GM21825 (cell line): ENCODE measurements at regions not wholly inside any gene's neighbourhood (a gene's known extent, or its start where the extent isn't known, plus 50 kb on each side); places are given as distances from the start of the nearest gene placed in this dataset.
A peak's percentile ranks its signal among the peaks of the same experiment; 100 is the strongest.
"Not testable (repeated sequence)": the region's sequence is repeated elsewhere in the genome, so short reads cannot be mapped to it uniquely, and the experiment has no call there.

ENCODE experiments used
- ATAC-seq: cut with Tn5 transposase; IDR thresholded peaks from one replicate; pipeline ENCODE4 v1.9.1; 2021; ENCODE audit warnings: mild to moderate bottlenecking, moderate library complexity; ENCODE audit not compliant: unreplicated experiment

DNA sequence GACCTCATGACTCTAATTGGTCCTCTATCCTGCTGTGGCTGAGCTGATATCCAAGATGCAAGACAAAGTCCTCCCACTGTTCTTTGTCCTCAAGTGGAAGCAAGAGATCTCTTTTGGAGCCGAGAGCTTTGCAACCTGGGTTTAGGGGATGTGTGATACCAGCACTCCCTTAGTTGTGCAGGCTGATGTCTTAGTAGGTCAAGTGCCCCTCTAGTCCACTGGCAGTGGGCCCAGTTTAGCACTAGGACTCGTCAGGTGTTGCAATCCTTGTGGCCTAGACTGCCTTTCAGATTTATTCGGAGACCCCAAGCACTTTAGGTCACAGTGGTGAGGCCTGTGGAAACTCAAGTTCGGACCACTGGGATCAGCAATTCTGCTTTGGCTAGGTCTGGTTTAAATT is 64.0 kb downstream of the GPRASP3 start:
- no peak for ATAC-seq

DNA sequence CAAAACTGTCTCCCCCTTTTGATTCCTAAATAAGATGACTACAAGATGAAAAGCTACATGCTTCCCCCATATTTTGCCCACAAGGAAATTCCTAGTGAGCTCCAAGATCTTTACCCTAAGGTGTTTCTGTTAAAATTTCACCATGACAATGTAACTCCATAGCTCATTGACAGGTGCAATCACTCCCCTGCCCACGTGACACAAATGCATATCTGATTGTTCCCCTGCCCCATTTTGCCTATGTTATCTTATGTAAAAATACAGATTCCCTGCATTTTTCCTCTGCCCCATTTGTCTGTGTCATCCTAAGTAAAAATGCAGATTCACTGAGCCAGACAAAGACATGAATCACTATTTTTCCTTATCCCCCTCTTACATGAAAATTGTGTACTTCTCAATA is 66.7 kb downstream of the GPRASP3 start:
- ATAC-seq, result no peak

DNA sequence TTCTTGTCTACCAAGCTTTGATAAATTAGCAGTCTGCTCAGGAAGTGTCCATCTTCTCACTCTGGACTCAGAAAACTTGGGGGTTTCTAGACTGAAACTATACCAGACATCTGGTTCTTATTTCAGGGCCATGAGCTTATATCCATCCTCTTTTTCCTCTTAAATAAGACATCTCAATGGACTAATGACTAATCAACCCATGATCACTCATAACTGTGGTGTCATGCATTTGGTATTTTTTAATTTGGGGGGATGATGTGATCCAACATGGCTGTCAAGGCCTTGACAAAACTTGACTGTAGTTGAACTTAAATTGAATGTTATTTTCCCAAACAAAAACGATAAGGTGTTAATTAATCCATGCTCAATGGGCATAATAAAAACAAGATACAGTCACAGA is 87.8 kb downstream of the GPRASP3 start:
- ATAC-seq, result no peak

DNA sequence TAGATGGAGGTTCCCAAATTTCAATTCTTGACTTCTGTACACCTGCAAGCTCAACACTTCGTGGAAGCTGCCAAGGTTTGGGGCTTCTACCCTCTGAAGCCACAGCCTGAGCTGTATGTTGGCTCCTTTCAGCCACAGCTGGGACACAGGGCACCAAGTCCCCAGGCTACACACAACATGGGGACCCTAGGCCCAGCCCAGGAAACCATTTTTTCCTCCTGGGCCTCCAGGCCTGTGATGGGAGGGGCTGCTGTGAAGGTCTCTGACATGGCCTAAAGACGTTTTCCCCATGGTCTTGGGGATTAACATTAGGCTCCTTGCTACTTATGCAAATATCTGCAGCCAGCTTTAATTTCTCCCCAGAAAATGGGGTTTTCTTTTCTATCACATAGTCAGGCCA is 97.7 kb downstream of the GPRASP3 start:
- ATAC-seq, result not testable (repeated sequence)

DNA sequence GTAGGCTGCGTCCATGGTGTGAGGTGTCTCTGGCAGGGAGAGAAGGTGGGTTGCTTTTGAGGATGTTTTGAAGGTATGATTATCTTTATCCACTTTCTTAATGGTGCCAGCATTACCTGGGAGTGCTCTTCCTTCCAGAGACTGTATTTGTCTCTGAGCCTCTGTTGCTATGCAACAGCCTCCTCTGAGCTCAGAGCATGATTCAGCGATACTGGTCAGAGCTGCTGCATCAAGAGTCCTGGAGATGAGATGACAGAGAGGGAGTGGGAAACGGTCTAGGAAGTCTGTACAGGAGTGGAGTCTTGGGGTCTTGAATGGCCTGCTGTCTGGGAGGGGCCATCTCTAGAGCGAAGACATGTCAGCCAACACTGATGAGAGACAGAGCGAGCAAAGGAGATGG is 104.4 kb upstream of the RAB40AL start:
- ATAC-seq, result no peak

DNA sequence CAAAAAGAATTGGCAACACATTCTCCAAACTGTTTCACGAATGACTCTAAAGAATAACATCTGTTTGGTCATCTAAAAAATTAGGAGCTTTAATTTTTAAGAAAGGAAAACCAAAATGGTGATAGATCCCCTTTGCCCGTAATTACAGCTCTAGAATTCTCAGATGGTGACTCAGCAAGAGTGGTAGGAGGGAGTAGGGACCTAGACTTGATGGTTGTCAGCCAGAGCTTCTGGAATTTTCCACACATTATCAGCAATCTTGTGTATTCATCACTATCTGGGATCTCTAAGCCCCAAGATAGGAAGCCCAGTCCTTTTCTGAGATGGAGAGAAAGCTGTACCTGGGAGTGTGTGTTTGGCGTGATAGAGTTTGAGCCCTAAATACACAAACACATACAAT is 103.9 kb upstream of the RAB40AL start:
- no peak for ATAC-seq

DNA sequence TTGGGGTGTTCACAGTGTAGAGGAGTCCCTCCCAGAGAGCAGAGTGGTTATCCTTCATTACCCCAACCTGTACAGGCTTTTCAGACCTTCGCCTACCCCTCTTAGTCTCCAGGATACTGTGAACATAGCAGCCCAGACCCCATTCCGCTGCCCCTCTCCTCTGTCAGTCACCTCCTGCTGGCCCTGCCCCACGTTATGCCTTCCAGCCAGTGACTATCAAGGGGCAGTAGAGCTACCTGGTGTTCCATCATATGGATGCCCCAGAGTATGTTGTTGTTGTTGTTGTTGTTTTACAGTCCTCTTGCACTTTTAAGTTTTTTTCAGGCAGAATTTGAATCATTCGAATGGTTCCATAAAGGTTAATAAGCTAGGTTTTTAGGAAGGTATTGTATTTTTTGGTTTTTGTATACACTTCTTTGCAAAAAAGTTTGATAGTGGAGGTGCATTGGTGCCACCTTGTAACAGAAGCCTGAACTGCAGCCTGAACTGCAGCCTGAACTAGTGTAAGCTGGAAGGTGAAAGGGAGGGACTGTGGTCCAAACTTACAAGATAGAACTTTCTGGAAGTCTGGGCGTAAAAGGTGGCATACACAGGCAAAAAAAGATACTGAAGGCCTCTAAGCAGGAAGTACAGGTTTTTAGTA is 101.4 kb upstream of the RAB40AL start:
- ATAC-seq, result peak; percentile 52

DNA sequence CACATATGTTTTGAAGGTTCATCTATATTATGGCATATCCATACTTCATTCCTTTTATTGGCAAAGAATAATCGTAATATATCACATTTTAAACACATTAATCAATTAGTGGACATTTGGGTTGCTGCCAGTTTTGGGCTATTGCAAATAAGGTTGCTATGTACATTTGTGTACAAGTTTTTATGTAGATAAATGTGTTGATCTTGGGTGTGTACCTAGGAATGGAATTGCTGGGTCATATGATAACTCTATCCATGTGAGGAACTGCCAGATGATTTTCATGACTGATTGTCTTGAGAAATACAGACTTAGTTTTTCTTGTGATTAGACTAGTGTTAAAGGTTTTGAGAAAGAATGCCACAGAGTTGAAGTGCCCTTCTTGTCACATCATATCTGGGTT is 99.2 kb upstream of the RAB40AL start:
- ATAC-seq, result no peak

DNA sequence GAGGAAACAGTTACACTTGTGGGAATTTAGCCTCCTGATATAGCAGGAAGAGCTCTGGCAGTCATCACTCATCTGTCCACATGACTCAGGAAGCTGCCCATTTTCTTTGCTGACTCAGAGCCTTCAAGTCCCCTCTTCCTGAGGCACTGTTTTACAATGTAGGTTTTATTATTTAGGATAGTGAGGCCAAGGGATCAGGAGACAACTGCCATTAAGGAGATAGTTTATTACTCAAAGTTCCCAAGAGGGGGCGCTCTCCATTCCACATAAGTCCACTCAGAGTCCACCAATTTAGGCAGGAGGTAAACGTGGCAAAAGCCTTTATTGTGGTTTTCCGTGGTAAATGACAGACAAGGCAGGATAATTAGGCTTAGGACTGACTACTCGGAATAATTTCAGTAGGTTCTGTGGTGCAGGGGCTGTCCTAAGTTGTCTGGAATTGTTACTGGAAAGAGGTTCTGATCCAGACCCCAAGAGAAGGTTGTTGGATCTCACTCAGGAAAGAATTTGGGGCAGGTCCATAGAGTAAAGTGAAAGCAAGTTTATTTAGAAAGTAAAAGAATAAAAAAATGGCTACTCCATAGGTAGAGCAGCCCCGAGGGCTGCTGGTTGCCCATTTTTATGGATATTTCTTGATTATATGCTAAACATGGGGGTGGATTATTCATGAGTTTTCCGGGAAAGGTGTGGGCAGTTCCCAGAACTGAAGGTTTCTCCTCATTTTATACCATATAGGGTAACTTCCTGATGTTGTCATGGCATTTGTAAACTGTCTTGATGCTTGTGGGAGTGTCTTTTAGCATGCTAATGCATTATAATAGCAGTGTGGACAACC is 96.0 kb upstream of the RAB40AL start:
- no peak for ATAC-seq

DNA sequence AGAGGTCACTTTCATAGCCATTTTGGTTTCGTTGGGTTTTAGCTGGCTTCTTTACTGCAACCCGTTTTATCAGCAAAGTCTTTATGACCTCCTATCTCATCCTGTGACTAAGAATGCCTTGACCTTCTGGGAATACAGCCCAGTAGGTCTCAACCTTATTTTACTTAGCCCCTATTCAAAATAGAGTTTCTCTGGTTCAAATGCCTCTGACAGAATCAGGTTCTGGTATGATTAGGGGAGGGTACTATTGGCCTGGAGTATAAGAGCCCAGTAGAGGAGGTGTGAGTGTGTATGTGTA is 95.4 kb upstream of the RAB40AL start:
- no peak for ATAC-seq

DNA sequence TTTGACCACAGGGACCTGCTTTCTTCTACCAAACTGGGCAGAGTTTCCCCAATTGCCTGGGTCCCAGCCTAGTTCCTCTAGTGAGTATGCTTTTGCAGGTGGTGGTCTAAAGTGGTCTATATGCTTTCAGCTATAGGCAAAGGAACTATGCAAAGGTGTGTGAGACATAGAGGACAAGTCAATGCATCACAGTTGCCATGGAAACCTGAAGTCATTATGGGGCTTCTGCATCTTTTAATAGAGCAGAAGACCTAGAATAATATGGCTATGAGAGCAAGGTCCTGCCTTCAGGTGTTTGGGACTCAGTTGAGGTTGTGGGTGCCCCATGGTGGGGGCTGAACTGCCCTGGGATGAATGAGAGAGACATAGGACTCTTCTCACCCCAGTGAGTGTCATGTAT is 92.1 kb upstream of the RAB40AL start:
- no peak for ATAC-seq

DNA sequence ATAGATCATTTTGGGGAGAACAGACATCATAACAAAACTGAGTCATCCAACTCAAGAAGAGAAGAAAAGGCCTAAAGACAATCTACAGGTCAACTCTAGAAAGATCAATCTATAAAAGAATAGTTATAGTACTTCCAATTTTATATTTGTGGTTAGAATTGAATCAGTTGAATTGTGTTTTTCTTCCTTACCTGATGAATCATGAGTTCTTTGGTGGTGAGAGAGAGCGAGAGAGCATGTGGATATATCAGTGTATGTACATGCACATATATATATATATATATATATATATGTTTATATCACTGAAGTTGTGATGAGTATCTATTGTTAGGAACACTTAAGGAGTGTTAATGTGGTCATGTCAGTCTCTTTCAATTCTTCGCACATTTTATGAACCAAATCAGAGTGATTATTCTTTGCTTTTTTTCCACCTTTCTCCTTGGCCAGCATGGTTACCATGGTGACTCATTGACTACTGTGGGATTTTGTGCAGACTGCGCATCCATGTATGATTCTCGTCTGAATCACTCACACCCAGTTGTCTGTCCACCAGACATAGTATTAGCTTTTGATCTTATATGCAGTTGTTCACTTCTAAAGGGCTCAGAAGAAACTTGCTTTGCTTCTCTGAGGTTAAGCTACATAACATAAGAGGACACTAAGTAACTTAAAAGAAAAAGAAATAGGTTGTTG is 90.4 kb upstream of the RAB40AL start:
- no peak for ATAC-seq

DNA sequence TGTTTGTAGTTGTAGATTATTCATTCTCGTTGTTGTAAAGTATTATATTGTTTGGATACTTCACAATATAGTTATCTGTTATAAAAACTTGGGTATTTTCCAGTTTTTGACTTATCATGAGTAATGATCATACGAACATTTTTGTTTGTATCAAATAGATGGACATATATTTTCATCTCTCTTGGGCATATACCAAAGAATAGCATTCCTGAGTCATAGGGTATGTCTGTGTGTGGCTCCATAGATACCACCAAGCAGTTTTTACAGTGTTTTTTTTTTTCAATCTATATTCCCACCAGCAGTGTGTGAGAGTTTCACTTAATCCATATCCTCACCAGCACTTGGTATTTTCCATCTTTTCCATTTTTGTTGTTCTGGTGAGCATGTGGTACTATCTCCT is 89.7 kb upstream of the RAB40AL start:
- no peak for ATAC-seq

DNA sequence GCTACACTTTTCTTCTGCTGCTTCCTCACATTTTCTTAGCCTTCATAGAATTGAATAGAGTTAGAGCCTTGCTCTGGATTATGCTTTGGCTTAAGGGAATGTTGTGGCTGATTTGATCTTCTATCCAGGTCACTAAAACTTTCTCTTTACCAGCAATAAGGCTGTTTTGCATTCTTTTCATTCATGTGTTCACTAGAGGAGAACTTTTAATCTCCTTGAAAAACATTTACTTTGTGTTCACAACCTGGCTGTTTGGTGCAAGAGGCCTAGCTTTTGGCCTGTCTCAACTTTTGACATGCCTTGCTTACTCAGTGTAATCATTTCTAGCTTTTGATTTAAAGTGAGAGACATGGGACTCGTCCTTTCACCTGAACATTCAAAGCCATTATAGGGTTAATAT is 87.7 kb upstream of the RAB40AL start:
- no peak for ATAC-seq

DNA sequence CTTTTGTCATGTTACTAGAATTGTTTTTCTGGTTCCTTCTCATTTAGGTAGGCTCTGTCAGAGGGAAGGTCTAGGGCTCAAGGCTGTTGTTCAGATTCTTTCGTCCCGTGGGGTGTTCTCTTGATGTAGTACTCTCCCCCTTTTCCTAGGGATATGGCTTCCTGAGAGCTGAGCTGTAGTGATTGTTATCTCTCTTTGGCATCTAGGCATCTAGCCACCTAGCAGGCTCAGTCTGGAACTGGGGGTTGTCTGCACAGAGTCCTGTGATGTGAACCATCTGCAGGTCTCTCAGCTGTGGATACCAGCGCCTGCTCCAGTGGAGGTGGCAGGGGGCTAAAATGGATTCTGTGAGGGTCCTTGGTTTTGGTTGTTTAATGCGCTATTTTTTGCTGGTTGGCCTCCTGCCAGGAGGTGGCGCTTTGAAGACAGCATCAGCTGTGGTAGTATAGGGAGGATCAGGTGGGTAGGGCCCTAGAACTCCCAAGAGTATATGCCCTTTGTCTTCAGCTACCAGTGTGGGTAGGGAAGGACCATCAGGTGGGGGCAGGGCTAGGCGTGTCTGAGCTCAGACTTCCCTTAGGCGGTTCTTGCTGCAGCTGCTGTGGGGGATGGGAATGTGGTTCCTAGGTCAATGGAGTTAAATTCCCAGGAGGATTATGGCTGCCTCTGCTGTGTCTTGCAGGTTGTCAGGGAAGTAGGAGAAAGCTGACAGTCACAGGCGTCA is 78.1 kb upstream of the RAB40AL start:
- ATAC-seq, result not testable (repeated sequence)

DNA sequence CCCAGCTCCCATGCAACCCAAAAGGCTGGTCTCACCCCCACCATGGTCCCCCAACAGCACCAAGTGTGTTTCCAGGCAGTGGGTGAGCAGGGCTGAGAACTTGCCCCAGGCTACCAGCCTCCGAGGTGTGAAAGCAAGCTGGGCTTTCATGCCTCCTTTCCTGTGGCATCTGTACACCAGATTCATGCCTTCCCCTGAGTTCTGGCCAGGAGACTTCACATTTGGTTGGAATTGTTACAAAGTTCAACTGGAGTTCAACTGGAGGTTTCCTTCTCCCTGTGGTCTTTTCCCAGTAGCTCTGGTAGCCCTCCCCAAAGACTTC is 77.6 kb upstream of the RAB40AL start:
- no peak for ATAC-seq

DNA sequence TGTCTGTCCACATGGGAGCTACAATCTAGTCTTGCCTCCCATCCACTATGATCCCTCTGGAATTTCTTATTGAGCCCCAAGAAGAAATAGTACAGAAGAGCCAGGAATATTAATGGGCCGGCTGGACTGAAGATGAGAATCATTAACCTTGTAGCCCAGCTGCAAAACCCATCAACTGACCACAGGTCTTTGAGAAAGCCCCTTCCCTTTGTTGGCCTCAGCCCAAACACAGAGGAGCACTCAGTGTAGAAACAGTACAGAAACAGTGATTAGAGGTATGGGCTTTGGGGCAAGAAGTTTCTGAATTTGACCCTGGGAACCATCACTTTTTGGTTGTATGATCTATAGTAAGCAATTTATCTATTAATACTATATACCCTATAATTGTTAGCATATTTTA is 76.8 kb upstream of the RAB40AL start:
- ATAC-seq, result no peak

DNA sequence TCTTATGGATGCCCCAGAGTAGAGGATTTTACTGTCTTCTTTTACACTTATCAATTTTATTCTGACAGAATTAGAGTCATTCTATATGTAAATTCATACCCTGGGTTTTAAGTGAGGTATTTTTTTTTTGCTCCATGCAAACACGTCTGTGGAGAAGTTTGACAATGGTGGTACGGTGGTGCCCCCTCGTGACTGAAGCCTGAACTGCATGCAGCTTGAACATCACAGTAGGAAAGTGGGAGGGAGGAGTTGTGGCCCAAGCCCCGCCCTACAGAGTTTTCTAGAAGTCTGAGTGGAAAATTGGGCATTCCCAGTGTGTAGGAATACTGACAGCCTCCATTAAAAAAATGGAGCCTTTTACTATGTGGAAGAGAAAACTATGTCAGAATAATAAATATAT is 73.3 kb upstream of the RAB40AL start:
- peak; percentile 97 for ATAC-seq

DNA sequence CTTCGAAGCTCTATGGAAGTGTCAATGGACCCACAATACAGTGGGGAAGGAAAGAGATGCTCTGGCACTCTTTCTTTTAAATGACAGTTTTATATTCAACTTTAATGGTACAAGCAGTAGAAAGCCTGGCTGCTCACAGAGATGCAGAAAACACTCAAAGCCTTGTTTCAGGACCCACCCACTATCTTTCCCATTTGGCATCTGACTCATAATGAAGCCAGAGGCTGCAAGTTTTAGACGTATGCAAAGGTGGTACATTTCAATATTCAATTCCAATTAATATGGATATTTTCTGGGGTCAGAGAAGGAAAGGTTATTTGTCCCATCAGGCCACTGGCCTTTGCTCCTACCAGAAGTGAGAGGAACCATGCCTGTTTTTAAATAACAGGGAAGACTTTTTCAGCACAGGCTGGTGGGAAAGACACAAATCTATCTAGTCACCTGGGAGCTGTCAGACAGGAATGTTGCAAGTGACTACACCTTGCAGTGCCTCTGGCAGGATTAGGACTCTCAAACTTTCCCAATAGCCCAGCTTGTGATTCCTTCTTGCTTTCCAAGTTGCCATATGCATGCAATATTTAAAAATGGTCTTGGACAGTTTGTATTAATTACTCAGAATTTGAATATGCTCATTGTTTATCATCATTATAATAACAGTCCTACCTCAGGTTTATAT is 70.0 kb upstream of the RAB40AL start:
- ATAC-seq, result no peak

DNA sequence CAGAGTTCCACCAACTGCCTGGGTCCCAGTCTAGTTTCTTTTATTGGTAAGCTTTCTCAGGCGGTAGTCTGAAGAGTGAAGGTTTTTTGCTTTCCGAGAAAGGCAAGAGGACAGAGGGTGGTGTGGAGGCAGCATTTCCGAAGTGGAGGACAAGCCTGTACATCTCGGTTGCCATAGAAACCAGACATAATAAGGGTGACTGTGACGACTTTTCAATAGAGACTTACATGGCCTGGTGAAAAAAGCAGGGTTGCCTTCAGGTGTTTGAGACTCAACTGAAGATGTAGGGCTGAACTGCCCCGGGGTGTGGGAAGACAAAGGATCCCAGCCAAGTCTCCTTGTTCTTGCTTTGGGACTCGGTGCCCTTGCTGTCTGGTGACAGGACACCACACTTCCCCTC is 53.6 kb upstream of the RAB40AL start:
- no peak for ATAC-seq
